Osteoblast (primary cell): ENCODE measurements at regions not wholly inside any gene's neighbourhood (a gene's known extent, or its start where the extent isn't known, plus 50 kb on each side); places are given as distances from the start of the nearest gene placed in this dataset.

Source experiments
- DNase-seq: peaks from one replicate; pipeline ENCODE4 v3.0.0; 2011; ENCODE audit warnings: low spot score, mixed read lengths; ENCODE audit not compliant: insufficient read length; ENCODE audit errors: missing footprints
- H2AFZ ChIP-seq: 2 replicates; pipeline ENCODE4 v1.6.0; 2011; ENCODE audit warnings: mild to moderate bottlenecking, low read length
- H3K27ac ChIP-seq: 2 replicates; pipeline ENCODE4 v1.5.1; 2011; ENCODE audit warnings: mild to moderate bottlenecking, low read depth, low read length, moderate library complexity
- H3K27me3 ChIP-seq: 2 replicates; pipeline ENCODE4 v1.6.0; 2012; ENCODE audit warnings: mild to moderate bottlenecking, control low read depth, inconsistent platforms, low read length, moderate library complexity; ENCODE audit not compliant: insufficient read depth
- H3K36me3 ChIP-seq: 2 replicates; pipeline ENCODE4 v1.5.1; 2011; ENCODE audit warnings: mild to moderate bottlenecking, low read length, control low read depth, moderate library complexity; ENCODE audit not compliant: insufficient read depth
- H3K4me1 ChIP-seq: 2 replicates; pipeline ENCODE4 v1.5.1; 2011; ENCODE audit warnings: mild to moderate bottlenecking, low read length, control low read depth, moderate library complexity; ENCODE audit not compliant: insufficient read depth
- H3K4me2 ChIP-seq: 2 replicates; pipeline ENCODE4 v1.6.0; 2011; ENCODE audit warnings: mild to moderate bottlenecking, low read length; ENCODE audit not compliant: insufficient read depth
- H3K4me3 ChIP-seq: fragments of 200-600 bp; sonication (generic); 3 replicates; pipeline ENCODE4 v1.5.1; 2012; ENCODE audit warnings: mild to moderate bottlenecking, low read length, inconsistent platforms; ENCODE audit not compliant: insufficient read depth
- H3K79me2 ChIP-seq: 2 replicates; pipeline ENCODE4 v1.6.0; 2012; ENCODE audit warnings: mild to moderate bottlenecking, low read length, control low read depth, inconsistent platforms; ENCODE audit not compliant: insufficient read depth
- H3K9me3 ChIP-seq: 2 replicates; pipeline ENCODE4 v1.5.1; 2011; ENCODE audit warnings: low read depth, low read length, control low read depth
- H4K20me1 ChIP-seq: 2 replicates; pipeline ENCODE4 v1.6.0; 2012; ENCODE audit warnings: mild to moderate bottlenecking, low read length, control low read depth; ENCODE audit not compliant: insufficient read depth
- TF ChIP-seq, protein P1 (sequence below): IDR thresholded peaks from 2 replicates; pipeline ENCODE4 v1.5.1; 2011; ENCODE audit warnings: mild to moderate bottlenecking, low read depth, low read length, moderate library complexity; ENCODE audit errors: extremely low read depth

DNA sequence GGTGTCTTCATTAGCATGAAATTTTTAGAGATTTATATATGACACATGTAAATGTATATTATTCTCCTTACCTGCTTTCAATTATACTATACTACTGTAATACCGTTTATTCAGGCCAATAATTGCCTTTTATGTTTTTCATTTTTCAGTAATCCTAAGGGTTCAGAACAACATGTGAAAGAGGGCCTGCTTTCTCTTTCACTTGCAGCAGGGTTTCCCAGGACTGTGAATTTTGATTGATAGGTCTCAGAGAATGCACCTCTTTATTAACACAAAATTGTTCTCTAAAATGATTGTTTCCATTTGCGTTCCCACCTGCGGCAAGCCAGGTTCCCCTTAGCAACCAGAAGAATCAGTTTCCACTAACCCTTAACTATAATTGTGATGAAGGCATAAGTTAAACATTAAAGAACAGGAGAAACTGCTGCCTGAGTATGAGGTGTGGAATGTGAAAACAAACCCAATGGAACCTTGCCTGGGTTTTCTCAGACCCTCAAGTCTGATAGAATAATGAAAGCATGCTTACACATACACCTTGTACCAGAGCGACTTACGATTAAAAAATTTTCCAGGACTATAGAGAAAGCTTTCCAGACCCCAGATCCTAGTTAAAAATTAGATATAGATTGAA is 1591.2 kb upstream of the LRRTM1 start:
- no peak for DNase-seq
- no peak overlapping the region for H3K27ac ChIP-seq
- no peaks in the 10 kb centered on the region for H4K20me1 ChIP-seq
- no peaks in the 10 kb centered on the region for H3K9me3 ChIP-seq
- no peak overlapping the region for H2AFZ ChIP-seq
- H3K79me2 ChIP-seq = no peaks in the 10 kb centered on the region
- no peak overlapping the region for H3K4me2 ChIP-seq
- no peaks in the 10 kb centered on the region for H3K4me1 ChIP-seq
- no peaks in the 10 kb centered on the region for H3K27me3 ChIP-seq
- TF ChIP-seq, protein P1, sequence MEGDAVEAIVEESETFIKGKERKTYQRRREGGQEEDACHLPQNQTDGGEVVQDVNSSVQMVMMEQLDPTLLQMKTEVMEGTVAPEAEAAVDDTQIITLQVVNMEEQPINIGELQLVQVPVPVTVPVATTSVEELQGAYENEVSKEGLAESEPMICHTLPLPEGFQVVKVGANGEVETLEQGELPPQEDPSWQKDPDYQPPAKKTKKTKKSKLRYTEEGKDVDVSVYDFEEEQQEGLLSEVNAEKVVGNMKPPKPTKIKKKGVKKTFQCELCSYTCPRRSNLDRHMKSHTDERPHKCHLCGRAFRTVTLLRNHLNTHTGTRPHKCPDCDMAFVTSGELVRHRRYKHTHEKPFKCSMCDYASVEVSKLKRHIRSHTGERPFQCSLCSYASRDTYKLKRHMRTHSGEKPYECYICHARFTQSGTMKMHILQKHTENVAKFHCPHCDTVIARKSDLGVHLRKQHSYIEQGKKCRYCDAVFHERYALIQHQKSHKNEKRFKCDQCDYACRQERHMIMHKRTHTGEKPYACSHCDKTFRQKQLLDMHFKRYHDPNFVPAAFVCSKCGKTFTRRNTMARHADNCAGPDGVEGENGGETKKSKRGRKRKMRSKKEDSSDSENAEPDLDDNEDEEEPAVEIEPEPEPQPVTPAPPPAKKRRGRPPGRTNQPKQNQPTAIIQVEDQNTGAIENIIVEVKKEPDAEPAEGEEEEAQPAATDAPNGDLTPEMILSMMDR = no peak
- H3K36me3 ChIP-seq = no peaks in the 10 kb centered on the region
- H3K4me3 ChIP-seq = no peak overlapping the region

DNA sequence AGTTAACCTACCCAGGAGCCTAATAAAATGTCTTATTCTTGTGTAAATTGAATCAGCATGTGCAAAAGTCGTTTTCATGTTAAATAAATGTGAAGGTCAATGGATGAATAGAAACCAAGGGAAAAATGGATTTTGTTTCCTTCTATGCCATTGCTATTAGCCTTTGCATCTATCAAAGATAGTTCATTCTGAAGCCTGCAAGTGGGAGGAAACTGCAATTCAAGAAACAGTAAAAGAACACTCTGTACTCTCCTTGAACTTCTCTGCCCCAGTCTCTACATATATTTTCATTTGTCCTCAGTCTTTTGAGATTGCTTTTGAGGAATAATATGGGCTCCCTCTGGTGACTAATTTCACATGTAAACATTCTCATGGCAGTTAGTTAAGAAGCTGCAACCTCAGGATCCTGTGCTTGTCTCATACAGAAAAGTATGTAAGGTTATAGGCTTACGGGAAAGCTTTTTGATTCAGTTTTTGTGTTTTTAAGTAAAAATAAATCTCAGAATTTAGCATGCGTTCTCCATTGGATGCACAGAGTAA is 1590.0 kb upstream of the LRRTM1 start:
- Histone ChIP-seq H3K36me3 (no peaks in the 10 kb centered on the region), H3K9me3 (no peaks in the 10 kb centered on the region), H4K20me1 (no peaks in the 10 kb centered on the region), H3K4me2 (no peak overlapping the region), H3K4me1 (no peaks in the 10 kb centered on the region), H3K27ac (no peak overlapping the region), H3K79me2 (no peaks in the 10 kb centered on the region), H3K4me3 (no peak overlapping the region), H3K27me3 (no peaks in the 10 kb centered on the region), H2AFZ (no peak overlapping the region)
- TF ChIP-seq, protein P1 = no peak
- no peak for DNase-seq

- H4K20me1 ChIP-seq = no peaks in the 10 kb centered on the region
- H3K4me3 ChIP-seq = no peak overlapping the region
- H2AFZ ChIP-seq = no peak overlapping the region
- no peaks in the 10 kb centered on the region for H3K27me3 ChIP-seq
- no peak overlapping the region for H3K27ac ChIP-seq
- H3K79me2 ChIP-seq = no peaks in the 10 kb centered on the region
- TF ChIP-seq, protein P1 = no peak
- H3K4me2 ChIP-seq = no peak overlapping the region
- no peaks in the 10 kb centered on the region for H3K4me1 ChIP-seq
- no peaks in the 10 kb centered on the region for H3K36me3 ChIP-seq
- no peaks in the 10 kb centered on the region for H3K9me3 ChIP-seq
- DNase-seq = no peak
These were observed 1572.1 kb upstream of the LRRTM1 start for GRCh38 chr2:81876624-81877023.

- H3K4me2 ChIP-seq = no peak overlapping the region
- DNase-seq = no peak
These were observed 1567.5 kb upstream of the LRRTM1 start for GRCh38 chr2:81872006-81872405.

More at GRCh38 chr2:81872006-81872405, 1567.5 kb upstream of the LRRTM1 start:
- Histone ChIP-seq H3K36me3 (no peaks in the 10 kb centered on the region), H3K79me2 (no peaks in the 10 kb centered on the region), H3K27me3 (no peaks in the 10 kb centered on the region), H3K4me1 (no peaks in the 10 kb centered on the region), H3K9me3 (no peaks in the 10 kb centered on the region), H3K4me3 (no peak overlapping the region), H2AFZ (no peak overlapping the region), H3K27ac (no peak overlapping the region), H4K20me1 (no peaks in the 10 kb centered on the region)
- TF ChIP-seq, protein P1 = no peak
